ENCODE measurements at regions not wholly inside any gene's neighbourhood (a gene's known extent, or its start where the extent isn't known, plus 50 kb on each side); places are given as distances from the start of the nearest gene placed in this dataset.

DNA sequence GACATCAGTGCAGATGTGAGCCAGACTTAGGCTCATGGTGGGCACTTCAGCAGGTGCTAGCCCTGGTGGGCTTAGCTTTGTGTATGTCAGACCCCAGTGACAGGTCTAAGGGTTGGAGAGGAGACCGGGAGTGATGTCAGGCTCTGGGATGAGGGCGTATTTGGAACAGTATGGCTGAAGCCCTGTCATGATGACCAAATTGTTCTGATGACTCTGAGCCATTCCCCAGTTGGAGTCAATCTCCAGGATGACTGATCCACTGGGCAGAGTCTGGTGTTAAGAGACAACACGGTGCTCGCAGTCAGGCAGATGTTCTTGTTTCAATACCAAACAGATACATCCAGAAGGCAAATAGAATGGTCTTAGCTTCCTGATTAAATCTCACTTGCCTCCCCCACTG is 241.5 kb downstream of the SOX11 start:
- Histone ChIP-seq H3K36me3 (ENCODE audit: insufficient read depth, low read length) (no peaks in the 10 kb centered on the region), H3K4me2 (ENCODE audit: insufficient read depth, low read length) (no peak overlapping the region), H3K27ac (ENCODE audit: low read length) (no peak overlapping the region), H3K4me1 (ENCODE audit: insufficient read depth, low read length) (no peaks in the 10 kb centered on the region), H3K4me3 (ENCODE audit: low read depth in 1 of 2, low read length in 2 of 2) (no peak overlapping the region), H3K9me3 (ENCODE audit: insufficient read depth, low read length, severe bottlenecking) (no peaks in the 10 kb centered on the region), H3K27me3 (ENCODE audit: insufficient read depth, low read length, poor library complexity) (no peaks in the 10 kb centered on the region), H3K79me2 (ENCODE audit: insufficient read depth, low read length) (no peaks in the 10 kb centered on the region), H3K9ac (ENCODE audit: low read depth, low read length) (no peak overlapping the region), H2AFZ (ENCODE audit: low read depth, low read length) (no peak overlapping the region), H4K20me1 (ENCODE audit: insufficient read depth, low read length) (no peaks in the 10 kb centered on the region)
- no peak for TF ChIP-seq EZH2 (IDR thresholded peaks at IDR 0.05; ENCODE audit: borderline replicate concordance, low read depth, low read length, severe bottlenecking)
- TF ChIP-seq, protein P1, sequence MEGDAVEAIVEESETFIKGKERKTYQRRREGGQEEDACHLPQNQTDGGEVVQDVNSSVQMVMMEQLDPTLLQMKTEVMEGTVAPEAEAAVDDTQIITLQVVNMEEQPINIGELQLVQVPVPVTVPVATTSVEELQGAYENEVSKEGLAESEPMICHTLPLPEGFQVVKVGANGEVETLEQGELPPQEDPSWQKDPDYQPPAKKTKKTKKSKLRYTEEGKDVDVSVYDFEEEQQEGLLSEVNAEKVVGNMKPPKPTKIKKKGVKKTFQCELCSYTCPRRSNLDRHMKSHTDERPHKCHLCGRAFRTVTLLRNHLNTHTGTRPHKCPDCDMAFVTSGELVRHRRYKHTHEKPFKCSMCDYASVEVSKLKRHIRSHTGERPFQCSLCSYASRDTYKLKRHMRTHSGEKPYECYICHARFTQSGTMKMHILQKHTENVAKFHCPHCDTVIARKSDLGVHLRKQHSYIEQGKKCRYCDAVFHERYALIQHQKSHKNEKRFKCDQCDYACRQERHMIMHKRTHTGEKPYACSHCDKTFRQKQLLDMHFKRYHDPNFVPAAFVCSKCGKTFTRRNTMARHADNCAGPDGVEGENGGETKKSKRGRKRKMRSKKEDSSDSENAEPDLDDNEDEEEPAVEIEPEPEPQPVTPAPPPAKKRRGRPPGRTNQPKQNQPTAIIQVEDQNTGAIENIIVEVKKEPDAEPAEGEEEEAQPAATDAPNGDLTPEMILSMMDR (IDR thresholded peaks at IDR 0.05; ENCODE audit: borderline replicate concordance, extremely low read depth, low read length, poor library complexity, severe bottlenecking) = no peak
- no peak for DNase-seq
- ATAC-seq (ENCODE audit: insufficient read depth, low read depth) = no peak

DNA sequence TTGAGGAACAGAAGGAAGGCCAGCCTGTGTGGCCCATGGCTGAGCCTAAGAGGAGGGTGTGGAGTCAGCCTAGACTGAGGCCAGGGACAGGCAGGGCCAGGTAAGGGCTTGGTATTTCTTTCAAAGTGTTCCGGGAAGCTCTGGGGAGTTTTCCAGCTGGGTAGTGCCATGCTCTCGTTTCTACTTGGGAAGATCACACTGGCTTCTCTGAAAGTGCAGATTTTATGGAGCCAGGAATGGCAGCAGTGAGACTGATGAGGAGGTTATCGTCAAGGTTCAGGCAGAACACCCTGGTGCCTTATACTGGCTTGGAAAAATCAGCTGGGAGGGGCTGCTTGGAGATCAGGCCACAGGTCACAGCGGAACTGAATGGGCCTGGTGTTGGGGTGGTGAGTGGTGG is 245.1 kb downstream of the SOX11 start:
- H3K4me3 ChIP-seq (ENCODE audit: low read depth in 1 of 2, low read length in 2 of 2) = no peak overlapping the region
- no peak overlapping the region for H2AFZ ChIP-seq (ENCODE audit: low read depth, low read length)
- H3K27me3 ChIP-seq (ENCODE audit: insufficient read depth, low read length, poor library complexity) = no peaks in the 10 kb centered on the region
- no peak overlapping the region for H3K27ac ChIP-seq (ENCODE audit: low read length)
- TF ChIP-seq, protein P1 (IDR thresholded peaks at IDR 0.05; ENCODE audit: borderline replicate concordance, extremely low read depth, low read length, poor library complexity, severe bottlenecking) = no peak
- no peak for TF ChIP-seq EZH2 (IDR thresholded peaks at IDR 0.05; ENCODE audit: borderline replicate concordance, low read depth, low read length, severe bottlenecking)
- no peaks in the 10 kb centered on the region for H3K36me3 ChIP-seq (ENCODE audit: insufficient read depth, low read length)
- no peaks in the 10 kb centered on the region for H3K79me2 ChIP-seq (ENCODE audit: insufficient read depth, low read length)
- no peak overlapping the region for H3K4me2 ChIP-seq (ENCODE audit: insufficient read depth, low read length)
- H3K9ac ChIP-seq (ENCODE audit: low read depth, low read length) = no peak overlapping the region
- ATAC-seq (ENCODE audit: insufficient read depth, low read depth) (no peak), DNase-seq (no peak)
- no peaks in the 10 kb centered on the region for H4K20me1 ChIP-seq (ENCODE audit: insufficient read depth, low read length)
- H3K9me3 ChIP-seq (ENCODE audit: insufficient read depth, low read length, severe bottlenecking) = no peaks in the 10 kb centered on the region
- no peaks in the 10 kb centered on the region for H3K4me1 ChIP-seq (ENCODE audit: insufficient read depth, low read length)

DNA sequence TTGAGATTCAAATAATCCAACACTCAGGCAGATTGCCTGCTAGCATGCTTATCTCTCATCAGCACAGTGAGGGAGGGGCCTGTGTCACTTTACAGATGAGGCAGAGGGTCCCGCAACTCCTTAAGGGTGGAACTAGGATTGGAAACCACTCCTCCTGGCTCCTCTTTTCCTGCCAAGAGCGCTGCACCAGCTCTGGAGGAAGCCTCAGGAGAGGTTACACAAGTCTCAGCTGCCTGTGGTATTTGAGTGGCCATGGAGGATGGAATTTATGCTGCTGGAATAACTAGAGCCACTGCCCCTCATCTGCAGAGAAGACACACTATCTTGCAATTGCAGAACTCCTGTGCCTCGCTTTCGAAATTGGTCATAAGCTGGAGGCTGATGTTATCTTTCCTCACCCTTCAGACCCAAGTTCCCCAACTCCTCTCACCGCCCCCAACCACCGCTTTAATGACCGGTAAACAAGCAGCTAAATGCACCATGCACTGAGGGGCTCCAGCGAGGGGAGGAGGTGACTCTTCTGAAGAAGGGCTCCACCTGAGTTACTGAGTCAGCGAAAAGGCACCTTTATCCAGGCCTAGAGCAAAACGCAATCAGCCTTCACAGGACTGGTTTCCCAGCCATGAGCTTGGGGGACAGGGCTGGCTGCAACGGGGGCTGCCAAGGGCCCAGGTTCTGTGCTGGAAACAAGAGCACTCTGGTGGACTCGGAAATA is 245.8 kb downstream of the SOX11 start:
- no peaks in the 10 kb centered on the region for H3K36me3 ChIP-seq (ENCODE audit: insufficient read depth, low read length)
- H3K9ac ChIP-seq (ENCODE audit: low read depth, low read length) = no peak overlapping the region
- no peak overlapping the region for H3K4me3 ChIP-seq (ENCODE audit: low read depth in 1 of 2, low read length in 2 of 2)
- no peaks in the 10 kb centered on the region for H4K20me1 ChIP-seq (ENCODE audit: insufficient read depth, low read length)
- H3K27me3 ChIP-seq (ENCODE audit: insufficient read depth, low read length, poor library complexity) = no peaks in the 10 kb centered on the region
- ATAC-seq (ENCODE audit: insufficient read depth, low read depth) (no peak), DNase-seq (no peak)
- H3K9me3 ChIP-seq (ENCODE audit: insufficient read depth, low read length, severe bottlenecking) = no peaks in the 10 kb centered on the region
- no peak overlapping the region for H2AFZ ChIP-seq (ENCODE audit: low read depth, low read length)
- TF ChIP-seq, protein P1 (IDR thresholded peaks at IDR 0.05; ENCODE audit: borderline replicate concordance, extremely low read depth, low read length, poor library complexity, severe bottlenecking) = no peak
- no peak for TF ChIP-seq EZH2 (IDR thresholded peaks at IDR 0.05; ENCODE audit: borderline replicate concordance, low read depth, low read length, severe bottlenecking)
- no peaks in the 10 kb centered on the region for H3K79me2 ChIP-seq (ENCODE audit: insufficient read depth, low read length)
- no peaks in the 10 kb centered on the region for H3K4me1 ChIP-seq (ENCODE audit: insufficient read depth, low read length)
- H3K4me2 ChIP-seq (ENCODE audit: insufficient read depth, low read length) = no peak overlapping the region
- no peak overlapping the region for H3K27ac ChIP-seq (ENCODE audit: low read length)
